ENCODE measurements at regions not wholly inside any gene's neighbourhood (a gene's known extent, or its start where the extent isn't known, plus 50 kb on each side); places are given as distances from the start of the nearest gene placed in this dataset.
"Not testable (repeated sequence)": the region's sequence is repeated elsewhere in the genome, so short reads cannot be mapped to it uniquely, and the experiment has no call there.

- no peak overlapping the region for H3K27ac ChIP-seq (replicated peaks; ENCODE audit: low read length)
- no peak for DNase-seq (ENCODE audit: low spot score)
- no peaks in the 10 kb centered on the region for H3K36me3 ChIP-seq (replicated peaks in 1 of 2; ENCODE audit: control insufficient read depth in 2 of 2, insufficient read depth in 2 of 2, low read length in 2 of 2)
- H2BK12ac ChIP-seq (ENCODE audit: low read length), result no peak overlapping the region
- H2BK5ac ChIP-seq (ENCODE audit: low read length), result no peak overlapping the region
- no peak overlapping the region for H2AK5ac ChIP-seq (ENCODE audit: low read depth, low read length)
- H2AFZ ChIP-seq (ENCODE audit: low read length), result no peak overlapping the region
- H3K27me3 ChIP-seq (ENCODE audit: control insufficient read depth in 3 of 3, insufficient read depth in 3 of 3, low read depth in 1 of 3, low read length in 3 of 3), result no peaks in the 10 kb centered on the region
- no peak overlapping the region for H3K4me3 ChIP-seq (ENCODE audit: low read length in 2 of 2)
- no CpG with 5 or more reads among the region's 5 CpGs for WGBS, 2 donors (ENCODE audit: extremely low coverage in 2 of 2, insufficient read length in 2 of 2, insufficient replicate concordance in 1 of 2)
- H3K18ac ChIP-seq (ENCODE audit: low read length), result no peak overlapping the region
- no peak overlapping the region for H3K14ac ChIP-seq (ENCODE audit: low read length)
- no peaks in the 10 kb centered on the region for H3K79me1 ChIP-seq (ENCODE audit: low read depth, low read length)
- no peak overlapping the region for H2BK15ac ChIP-seq (ENCODE audit: low read length)
- no peak overlapping the region for H4K91ac ChIP-seq (ENCODE audit: low read depth, low read length, poor library complexity)
- no peak overlapping the region for H2BK120ac ChIP-seq (ENCODE audit: low read depth, low read length)
- H3K4ac ChIP-seq (ENCODE audit: low read length), result no peak overlapping the region
- no peaks in the 10 kb centered on the region for H3K4me1 ChIP-seq (ENCODE audit: control insufficient read depth in 2 of 2, insufficient read depth in 1 of 2, low read depth in 1 of 2, low read length in 2 of 2)
- H4K8ac ChIP-seq (ENCODE audit: low read depth, low read length), result no peak overlapping the region
- no peak overlapping the region for H3K9ac ChIP-seq (ENCODE audit: low read depth, low read length, poor library complexity)
- no peaks in the 10 kb centered on the region for H3K9me3 ChIP-seq (replicated peaks in 1 of 2; ENCODE audit: control insufficient read depth in 2 of 2, insufficient read depth in 1 of 2, low read depth in 1 of 2, low read length in 2 of 2)
- no peak overlapping the region for H3K23ac ChIP-seq (ENCODE audit: low read depth, low read length, poor library complexity)
- H3K4me2 ChIP-seq (ENCODE audit: insufficient read depth, low read length, poor library complexity, severe bottlenecking), result no peak overlapping the region
Measured at GRCh38 chr12:126040307-126040706, 975.1 kb downstream of the AACS start.

- H3K9me3 ChIP-seq (replicated peaks in 1 of 2; ENCODE audit: control insufficient read depth in 2 of 2, insufficient read depth in 1 of 2, low read depth in 1 of 2, low read length in 2 of 2), result no peaks in the 10 kb centered on the region
- no peak overlapping the region for H3K4ac ChIP-seq (ENCODE audit: low read length)
- H2BK5ac ChIP-seq (ENCODE audit: low read length), result no peak overlapping the region
- no peak overlapping the region for H4K8ac ChIP-seq (ENCODE audit: low read depth, low read length)
- no peak overlapping the region for H3K4me2 ChIP-seq (ENCODE audit: insufficient read depth, low read length, poor library complexity, severe bottlenecking)
- H2BK15ac ChIP-seq (ENCODE audit: low read length), result no peak overlapping the region
- H3K9ac ChIP-seq (ENCODE audit: low read depth, low read length, poor library complexity), result no peak overlapping the region
- no peaks in the 10 kb centered on the region for H3K27me3 ChIP-seq (ENCODE audit: control insufficient read depth in 3 of 3, insufficient read depth in 3 of 3, low read depth in 1 of 3, low read length in 3 of 3)
- H3K79me1 ChIP-seq (ENCODE audit: low read depth, low read length), result no peaks in the 10 kb centered on the region
- no peak overlapping the region for H2AFZ ChIP-seq (ENCODE audit: low read length)
- WGBS, 2 donors (ENCODE audit: extremely low coverage in 2 of 2, insufficient read length in 2 of 2, insufficient replicate concordance in 1 of 2), result no CpG with 5 or more reads among the region's 5 CpGs
- H2BK120ac ChIP-seq (ENCODE audit: low read depth, low read length), result no peak overlapping the region
- no peak overlapping the region for H2AK5ac ChIP-seq (ENCODE audit: low read depth, low read length)
- DNase-seq (ENCODE audit: low spot score), result no peak
- H3K23ac ChIP-seq (ENCODE audit: low read depth, low read length, poor library complexity), result no peak overlapping the region
- no peak overlapping the region for H3K4me3 ChIP-seq (ENCODE audit: low read length in 2 of 2)
- no peak overlapping the region for H4K91ac ChIP-seq (ENCODE audit: low read depth, low read length, poor library complexity)
- no peaks in the 10 kb centered on the region for H3K4me1 ChIP-seq (ENCODE audit: control insufficient read depth in 2 of 2, insufficient read depth in 1 of 2, low read depth in 1 of 2, low read length in 2 of 2)
- no peak overlapping the region for H3K27ac ChIP-seq (replicated peaks; ENCODE audit: low read length)
- no peak overlapping the region for H3K18ac ChIP-seq (ENCODE audit: low read length)
- no peak overlapping the region for H2BK12ac ChIP-seq (ENCODE audit: low read length)
- H3K14ac ChIP-seq (ENCODE audit: low read length), result no peak overlapping the region
- no peaks in the 10 kb centered on the region for H3K36me3 ChIP-seq (replicated peaks in 1 of 2; ENCODE audit: control insufficient read depth in 2 of 2, insufficient read depth in 2 of 2, low read length in 2 of 2)
Measured at GRCh38 chr12:126042286-126042685, 977.1 kb downstream of the AACS start.

GRCh38 chr12:126049501-126049900, 984.3 kb downstream of the AACS start:
- WGBS, 2 donors (ENCODE audit: extremely low coverage in 2 of 2, insufficient read length in 2 of 2, insufficient replicate concordance in 1 of 2), result no CpG with 5 or more reads among the region's 5 CpGs
- not testable (repeated sequence) for H3K18ac ChIP-seq (ENCODE audit: low read length); H3K14ac ChIP-seq (ENCODE audit: low read length); H3K23ac ChIP-seq (ENCODE audit: low read depth, low read length, poor library complexity); H2AK5ac ChIP-seq (ENCODE audit: low read depth, low read length); H3K79me1 ChIP-seq (ENCODE audit: low read depth, low read length); H3K4me3 ChIP-seq (ENCODE audit: low read length in 2 of 2); H4K8ac ChIP-seq (ENCODE audit: low read depth, low read length); H3K4me1 ChIP-seq (ENCODE audit: control insufficient read depth in 2 of 2, insufficient read depth in 1 of 2, low read depth in 1 of 2, low read length in 2 of 2); H3K36me3 ChIP-seq (replicated peaks in 1 of 2; ENCODE audit: control insufficient read depth in 2 of 2, insufficient read depth in 2 of 2, low read length in 2 of 2); H2AFZ ChIP-seq (ENCODE audit: low read length); H2BK15ac ChIP-seq (ENCODE audit: low read length); H2BK120ac ChIP-seq (ENCODE audit: low read depth, low read length); H3K9me3 ChIP-seq (replicated peaks in 1 of 2; ENCODE audit: control insufficient read depth in 2 of 2, insufficient read depth in 1 of 2, low read depth in 1 of 2, low read length in 2 of 2); H3K27me3 ChIP-seq (ENCODE audit: control insufficient read depth in 3 of 3, insufficient read depth in 3 of 3, low read depth in 1 of 3, low read length in 3 of 3); H2BK12ac ChIP-seq (ENCODE audit: low read length); H3K4ac ChIP-seq (ENCODE audit: low read length); H3K4me2 ChIP-seq (ENCODE audit: insufficient read depth, low read length, poor library complexity, severe bottlenecking); H4K91ac ChIP-seq (ENCODE audit: low read depth, low read length, poor library complexity); H3K27ac ChIP-seq (replicated peaks; ENCODE audit: low read length); H3K9ac ChIP-seq (ENCODE audit: low read depth, low read length, poor library complexity); H2BK5ac ChIP-seq (ENCODE audit: low read length); DNase-seq (ENCODE audit: low spot score)

- Histone ChIP-seq H3K18ac (ENCODE audit: low read length) (no peak overlapping the region), H3K36me3 (replicated peaks in 1 of 2; ENCODE audit: control insufficient read depth in 2 of 2, insufficient read depth in 2 of 2, low read length in 2 of 2) (no peaks in the 10 kb centered on the region), H2BK5ac (ENCODE audit: low read length) (no peak overlapping the region), H3K9me3 (replicated peaks in 1 of 2; ENCODE audit: control insufficient read depth in 2 of 2, insufficient read depth in 1 of 2, low read depth in 1 of 2, low read length in 2 of 2) (no peaks in the 10 kb centered on the region), H3K79me1 (ENCODE audit: low read depth, low read length) (no peaks in the 10 kb centered on the region), H3K23ac (ENCODE audit: low read depth, low read length, poor library complexity) (no peak overlapping the region), H3K4me2 (ENCODE audit: insufficient read depth, low read length, poor library complexity, severe bottlenecking) (no peak overlapping the region), H3K4me3 (ENCODE audit: low read length in 2 of 2) (no peak overlapping the region), H4K91ac (ENCODE audit: low read depth, low read length, poor library complexity) (no peak overlapping the region), H2BK15ac (ENCODE audit: low read length) (no peak overlapping the region), H3K9ac (ENCODE audit: low read depth, low read length, poor library complexity) (no peak overlapping the region), H3K27me3 (ENCODE audit: control insufficient read depth in 3 of 3, insufficient read depth in 3 of 3, low read depth in 1 of 3, low read length in 3 of 3) (no peaks in the 10 kb centered on the region), H3K14ac (ENCODE audit: low read length) (no peak overlapping the region), H3K4me1 (ENCODE audit: control insufficient read depth in 2 of 2, insufficient read depth in 1 of 2, low read depth in 1 of 2, low read length in 2 of 2) (no peaks in the 10 kb centered on the region), H2BK120ac (ENCODE audit: low read depth, low read length) (no peak overlapping the region), H2AFZ (ENCODE audit: low read length) (no peak overlapping the region), H4K8ac (ENCODE audit: low read depth, low read length) (no peak overlapping the region), H2BK12ac (ENCODE audit: low read length) (no peak overlapping the region), H3K27ac (replicated peaks; ENCODE audit: low read length) (no peak overlapping the region), H3K4ac (ENCODE audit: low read length) (no peak overlapping the region), H2AK5ac (ENCODE audit: low read depth, low read length) (no peak overlapping the region)
- whole genome bisulfite sequencing, 2 donors (ENCODE audit: extremely low coverage in 2 of 2, insufficient read length in 2 of 2, insufficient replicate concordance in 1 of 2), result no CpG with 5 or more reads among the region's 6 CpGs
- DNase-seq (ENCODE audit: low spot score), result no peak
Measured at GRCh38 chr12:126051611-126052107, 986.4 kb downstream of the AACS start.
